GM18508 (cell line): ENCODE measurements at regions not wholly inside any gene's neighbourhood (a gene's known extent, or its start where the extent isn't known, plus 50 kb on each side); places are given as distances from the start of the nearest gene placed in this dataset.

ENCODE experiments used
- ATAC-seq: cut with Tn5 transposase; IDR thresholded peaks from one replicate; pipeline ENCODE4 v1.9.1; 2021; ENCODE audit warnings: moderate number of reproducible peaks; ENCODE audit not compliant: insufficient read depth, unreplicated experiment

DNA sequence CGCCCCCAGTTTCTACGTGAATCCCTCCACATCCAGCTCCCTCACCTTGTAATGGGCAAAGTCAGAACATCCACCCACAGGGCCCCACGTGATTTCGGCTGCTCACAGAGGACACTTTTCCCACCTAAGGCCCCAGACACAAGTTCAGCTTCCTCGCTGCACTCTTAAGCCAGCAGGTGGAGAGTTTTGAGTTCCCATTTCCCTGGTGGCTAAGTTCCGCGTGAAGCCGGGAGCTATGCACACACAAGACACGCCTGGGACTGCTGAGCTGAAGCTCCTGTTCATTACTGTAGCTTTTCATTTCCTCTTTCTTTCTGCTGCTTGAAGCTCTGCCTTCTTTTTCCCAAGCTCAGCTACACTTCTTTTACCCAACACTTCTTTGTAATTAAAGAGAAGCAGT, 273.8 kb downstream of the NPIPA8 start:
- ATAC-seq: no peak

DNA sequence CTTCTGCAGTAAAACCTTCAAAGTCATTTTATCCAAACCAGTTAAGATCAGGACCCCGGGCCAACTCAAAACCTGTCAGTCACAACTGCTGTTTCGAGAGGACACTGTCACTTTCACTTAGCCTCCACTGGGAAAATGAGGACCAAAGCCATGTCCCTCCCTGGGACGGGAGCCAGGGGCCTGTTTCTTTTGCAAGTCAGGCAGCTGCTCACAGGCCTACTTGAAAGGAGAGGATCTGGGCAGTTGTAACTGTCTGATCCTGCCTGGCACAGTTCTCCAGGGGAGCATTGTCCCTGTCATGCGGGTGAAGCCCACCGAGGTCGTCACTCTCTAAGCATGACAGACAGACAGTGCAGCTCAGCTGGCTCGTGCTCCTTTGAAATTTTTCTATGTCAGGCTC, 276.2 kb downstream of the NPIPA8 start:
- no peak for ATAC-seq

DNA sequence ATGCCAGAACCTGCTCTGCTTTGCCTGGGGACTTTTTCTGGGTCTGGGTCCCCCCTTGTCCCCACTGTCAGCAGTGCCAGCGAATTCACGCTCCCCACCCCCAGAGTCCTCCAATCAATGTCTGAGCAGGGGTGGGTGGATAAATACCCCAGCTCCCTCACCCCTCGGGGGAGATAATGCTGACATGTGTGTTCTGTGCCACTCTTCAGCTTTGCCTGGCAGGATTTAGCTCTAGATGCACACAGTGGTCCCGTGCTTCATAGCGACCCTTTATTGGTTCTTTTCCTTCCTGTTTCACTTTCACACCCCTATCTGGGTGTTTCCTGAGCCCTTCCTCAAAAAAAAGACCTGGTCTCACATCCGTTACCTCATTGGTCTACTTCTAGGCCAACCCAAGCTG, 277.0 kb downstream of the NPIPA8 start:
- no peak for ATAC-seq

DNA sequence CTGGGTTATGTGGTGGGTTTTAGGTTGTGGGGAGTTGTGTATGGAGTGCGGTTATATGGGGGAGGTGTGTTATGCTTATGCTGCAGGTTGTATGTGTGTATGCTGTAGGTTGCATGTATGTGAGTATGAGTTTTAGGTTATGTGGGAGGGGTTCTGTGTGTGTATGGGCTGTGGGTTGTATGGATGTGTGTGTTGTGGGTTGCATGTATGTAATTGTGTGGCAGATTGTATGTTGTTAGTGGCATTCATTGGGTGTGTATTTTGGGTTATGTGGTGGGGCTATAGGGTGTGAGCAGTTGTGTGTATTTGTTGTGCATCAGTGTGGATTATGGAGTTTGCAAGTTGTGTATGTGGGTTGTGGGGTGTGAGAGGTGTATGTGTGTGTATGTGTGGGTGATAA, 277.4 kb downstream of the NPIPA8 start:
- ATAC-seq: no peak

DNA sequence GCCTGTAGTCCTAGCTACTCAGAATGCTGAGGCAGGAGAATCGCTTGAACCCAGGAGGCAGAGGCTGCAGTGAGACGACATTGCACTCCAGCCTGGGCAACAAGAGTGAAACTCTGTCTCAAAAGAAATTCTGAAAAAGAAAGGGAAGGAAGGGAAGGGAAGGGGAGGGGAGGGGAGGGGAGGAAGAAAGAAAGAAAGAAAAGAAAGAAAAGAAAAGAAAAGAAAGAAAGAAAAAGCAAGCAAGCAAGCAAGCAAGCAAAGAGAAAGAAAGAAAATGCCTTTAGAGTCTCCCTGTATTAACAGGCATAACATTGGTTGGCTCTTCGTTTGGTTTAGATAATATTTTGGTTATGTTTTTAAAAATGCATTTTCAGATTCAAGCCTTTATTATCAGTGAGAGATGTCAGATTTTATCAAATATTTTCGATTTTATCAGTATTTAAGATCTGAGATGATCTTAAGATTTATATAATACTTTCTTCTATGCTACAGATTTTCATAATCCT, 281.1 kb downstream of the NPIPA8 start:
- ATAC-seq: no peak

DNA sequence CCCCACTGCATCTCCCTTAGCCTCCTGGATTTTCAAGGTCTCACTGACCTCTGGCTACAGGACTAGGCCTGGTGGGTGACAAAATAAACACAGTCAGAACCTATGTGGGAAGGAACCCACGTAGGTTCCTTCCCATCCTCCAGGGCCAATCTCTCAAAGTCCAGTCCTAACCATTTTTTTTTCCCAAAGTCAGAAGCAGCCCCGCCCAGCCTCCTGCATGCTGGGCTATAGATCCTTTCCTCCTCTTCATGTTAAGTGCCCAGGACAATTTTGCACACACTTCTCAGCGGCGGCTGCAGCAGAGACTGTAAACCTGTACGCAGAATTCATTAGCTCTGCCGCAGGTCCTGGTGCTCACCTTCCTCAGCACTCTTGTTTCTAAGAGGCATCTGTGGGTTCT, 285.8 kb downstream of the NPIPA8 start:
- ATAC-seq: no peak

DNA sequence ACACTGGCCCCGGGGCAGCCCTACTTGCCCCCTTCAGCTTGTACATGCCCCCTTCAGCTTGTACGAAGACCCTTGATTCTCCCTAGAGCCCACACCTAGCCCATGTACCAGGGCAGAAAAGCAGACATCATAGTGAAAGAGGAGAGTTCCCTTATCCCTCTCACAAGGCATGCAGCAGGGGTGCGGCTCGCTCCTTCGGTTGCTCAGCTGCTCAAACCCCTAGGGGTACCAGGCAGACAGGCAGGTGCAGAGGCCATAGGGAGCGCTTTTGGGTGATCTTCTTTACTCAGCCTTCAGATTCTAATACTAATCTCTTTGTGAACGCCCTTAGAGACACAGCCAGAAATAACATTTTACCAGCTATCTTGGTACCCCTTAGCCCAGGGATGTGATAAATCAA, 286.3 kb downstream of the NPIPA8 start:
- no peak for ATAC-seq

DNA sequence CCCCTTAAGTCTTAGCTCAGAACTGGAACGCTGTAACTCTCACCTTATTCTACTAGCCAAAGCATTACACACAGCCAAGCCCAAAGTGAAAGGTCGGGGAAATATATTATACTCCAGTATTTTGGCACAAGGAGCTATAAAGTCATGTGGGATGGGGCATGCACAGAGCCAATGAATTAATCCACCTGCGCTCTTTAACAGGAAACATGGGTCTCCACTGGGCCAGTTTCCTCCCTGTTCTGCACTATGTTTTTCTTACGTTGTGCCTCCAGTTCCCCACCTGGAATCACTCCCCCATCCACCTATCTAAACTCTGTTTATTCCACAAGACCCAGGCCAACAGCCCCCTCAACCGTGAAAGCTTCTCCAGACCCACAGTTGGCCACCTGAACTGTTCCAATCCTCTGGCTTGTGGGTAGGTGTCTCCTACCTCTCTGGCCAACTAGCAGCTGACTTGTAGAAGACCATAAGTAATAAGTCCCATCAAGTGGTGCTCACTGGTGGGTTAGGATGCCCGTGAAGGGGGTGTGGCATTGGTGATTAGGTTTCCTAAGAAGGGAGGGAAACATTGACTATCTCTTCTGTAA, 286.9 kb downstream of the NPIPA8 start:
- ATAC-seq: no peak

DNA sequence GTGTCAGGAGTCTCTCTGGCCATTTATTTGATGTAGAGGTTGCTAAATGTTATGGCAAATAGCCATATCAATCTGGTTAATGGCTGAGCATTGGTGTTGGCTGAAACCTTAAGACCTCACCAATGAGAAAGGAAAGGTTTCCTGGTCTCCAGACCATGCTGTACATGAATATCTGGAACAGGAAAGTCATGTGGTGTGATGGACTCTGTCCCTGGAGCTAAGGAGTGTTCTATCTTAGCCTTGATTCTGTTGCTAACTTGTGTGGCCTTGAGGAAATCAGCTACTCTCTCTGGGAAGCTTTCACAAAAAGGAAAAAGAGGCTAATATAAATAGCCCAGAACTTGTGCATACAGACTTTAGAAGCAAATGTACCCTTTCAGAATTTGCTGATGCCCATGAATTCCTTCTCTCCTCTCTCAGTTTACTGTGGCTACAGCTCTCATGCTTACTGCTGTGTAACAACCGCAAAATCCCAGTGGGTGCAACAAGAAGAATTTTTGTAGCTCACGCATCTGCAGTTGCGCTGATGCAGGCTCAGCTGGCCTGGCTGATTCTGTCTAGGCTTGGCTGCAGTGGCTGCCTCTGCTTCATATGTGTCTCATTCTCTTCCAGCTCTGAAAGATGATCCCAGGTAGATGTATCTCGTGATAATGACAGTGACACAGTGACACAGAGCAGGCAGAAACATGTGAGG, 287.5 kb downstream of the NPIPA8 start:
- no peak for ATAC-seq

DNA sequence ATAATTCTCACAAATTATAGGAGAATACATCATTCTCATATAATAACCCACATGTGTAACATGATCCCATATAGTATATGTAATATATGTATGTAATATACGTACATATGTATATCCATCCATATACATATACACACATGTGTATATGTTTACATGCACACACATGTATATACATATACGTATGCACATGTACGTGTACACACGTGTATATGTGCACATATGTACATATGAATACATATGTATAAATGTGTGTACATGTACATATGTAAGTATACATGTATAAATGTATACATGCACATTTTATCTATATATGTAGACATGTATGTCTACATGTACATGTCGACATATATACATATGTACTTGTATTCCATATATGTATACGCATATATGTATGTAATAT, 288.8 kb downstream of the NPIPA8 start:
- no peak for ATAC-seq

DNA sequence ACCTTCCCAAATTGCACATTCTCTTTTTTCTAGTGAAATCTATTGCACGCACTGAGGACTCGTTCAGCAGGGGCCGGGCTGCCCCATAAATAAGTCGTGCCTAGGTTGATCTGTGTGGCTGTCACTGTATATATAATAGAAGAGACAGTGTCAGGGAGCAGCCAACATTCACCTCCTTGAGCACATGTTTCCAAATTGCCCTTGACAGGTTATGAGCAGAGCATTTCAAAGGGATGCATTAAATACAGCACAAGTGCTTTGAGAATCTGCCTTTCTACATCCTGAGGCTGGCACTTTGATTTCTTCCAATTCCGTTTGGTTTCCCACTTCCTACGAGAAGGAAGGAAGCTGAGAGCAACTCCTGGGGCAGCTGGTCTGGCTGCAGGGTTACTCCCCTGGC, 291.2 kb downstream of the NPIPA8 start:
- no peak for ATAC-seq

DNA sequence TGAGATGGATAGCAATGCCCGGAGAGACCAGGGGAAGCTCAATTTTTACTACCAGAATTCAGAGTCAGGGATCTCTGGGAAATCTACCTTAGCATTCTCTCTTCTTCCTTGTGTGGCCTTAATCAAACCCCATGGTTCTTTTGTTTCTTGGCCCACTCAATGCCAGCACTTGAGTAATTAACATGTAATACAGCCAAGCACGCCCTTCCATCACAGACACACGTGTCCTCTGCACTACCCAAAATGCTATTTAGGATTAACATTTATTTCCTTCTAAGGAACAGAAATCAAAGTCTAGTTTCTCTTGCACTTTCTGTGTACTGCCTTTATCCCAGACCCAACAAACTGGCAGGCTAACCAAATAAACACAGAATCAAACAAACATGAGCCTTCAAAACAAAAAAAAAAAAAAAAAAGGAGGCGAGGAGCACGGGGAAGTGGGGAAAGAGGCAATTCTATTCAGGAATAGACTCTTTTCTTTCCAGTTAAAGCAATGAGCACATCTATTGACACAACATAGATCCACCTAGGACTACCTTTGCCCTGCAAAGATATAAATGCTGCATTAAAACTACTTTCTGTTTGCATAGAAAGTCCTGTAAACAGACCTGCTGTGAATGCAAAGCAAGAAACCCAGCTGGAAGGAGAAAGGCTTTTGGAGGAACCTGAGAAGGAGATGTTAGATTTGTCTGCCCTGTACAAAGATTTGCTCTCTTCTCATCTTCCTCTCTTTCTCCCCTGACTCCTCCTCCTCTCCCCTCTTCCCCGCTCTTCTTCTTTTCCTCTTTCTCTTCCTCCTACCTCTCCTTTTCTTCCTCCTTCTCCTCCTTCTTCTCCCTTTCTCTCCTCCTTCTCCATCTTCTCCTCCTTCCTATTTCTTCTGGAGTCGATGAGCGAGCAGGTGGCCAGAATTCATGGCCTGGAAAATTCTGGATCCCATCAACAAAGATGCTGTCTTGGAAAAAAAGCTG, 294.4 kb downstream of the NPIPA8 start:
- ATAC-seq: no peak

DNA sequence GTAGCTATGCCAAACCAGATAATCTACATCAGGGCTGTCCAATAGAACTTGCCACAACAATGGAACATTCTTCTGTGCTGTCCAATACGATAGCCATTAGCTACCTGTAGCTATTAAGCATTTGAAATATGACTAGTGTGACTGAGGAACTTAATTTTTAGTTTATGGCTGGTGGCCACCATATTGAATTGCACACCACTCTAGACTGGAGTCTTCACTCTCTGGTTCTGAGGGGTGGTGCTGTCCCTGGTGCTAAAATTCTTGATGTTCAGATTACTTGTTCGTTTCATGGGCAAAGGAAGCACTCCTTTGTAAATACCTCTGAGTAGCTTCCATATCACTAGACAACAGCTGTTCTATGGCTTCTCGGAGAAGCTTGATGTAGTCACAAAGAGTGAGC, 296.6 kb downstream of the NPIPA8 start:
- no peak for ATAC-seq

DNA sequence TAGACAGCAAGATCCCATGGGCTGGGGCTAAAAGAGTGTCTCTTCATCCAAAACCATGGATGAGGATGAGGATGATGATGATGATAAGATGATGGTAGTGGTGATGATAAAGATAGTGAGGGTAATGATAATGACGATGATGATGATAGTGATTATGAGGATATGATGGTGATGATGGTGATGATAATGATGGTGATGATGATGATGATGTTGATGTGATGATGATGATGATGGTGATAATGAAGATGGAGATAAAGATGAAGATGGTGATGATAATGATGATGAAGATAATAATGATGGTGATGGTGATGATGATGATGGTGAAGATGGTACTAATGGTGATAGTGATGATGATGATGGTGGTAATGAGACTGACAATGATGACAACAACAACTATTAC, 299.5 kb downstream of the NPIPA8 start:
- ATAC-seq: no peak

DNA sequence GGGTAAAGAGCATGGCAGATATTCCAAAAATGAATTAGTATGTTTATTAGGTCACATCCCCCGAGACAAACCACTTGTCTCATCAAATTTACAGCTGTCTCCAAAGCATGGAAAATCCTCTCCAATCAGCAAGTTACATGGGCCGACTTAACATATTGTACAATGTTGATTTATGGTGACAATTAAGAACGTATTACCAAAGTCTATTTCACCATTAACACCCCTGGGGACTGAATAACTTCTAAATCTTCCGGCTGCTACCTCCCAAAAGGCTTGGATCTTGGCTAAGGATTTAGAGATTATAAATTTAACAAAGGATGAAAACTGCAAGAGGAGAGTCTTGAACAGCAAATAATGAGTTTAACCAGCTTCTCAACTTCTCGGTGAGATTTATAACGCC, 311.9 kb downstream of the NPIPA8 start:
- ATAC-seq: no peak

DNA sequence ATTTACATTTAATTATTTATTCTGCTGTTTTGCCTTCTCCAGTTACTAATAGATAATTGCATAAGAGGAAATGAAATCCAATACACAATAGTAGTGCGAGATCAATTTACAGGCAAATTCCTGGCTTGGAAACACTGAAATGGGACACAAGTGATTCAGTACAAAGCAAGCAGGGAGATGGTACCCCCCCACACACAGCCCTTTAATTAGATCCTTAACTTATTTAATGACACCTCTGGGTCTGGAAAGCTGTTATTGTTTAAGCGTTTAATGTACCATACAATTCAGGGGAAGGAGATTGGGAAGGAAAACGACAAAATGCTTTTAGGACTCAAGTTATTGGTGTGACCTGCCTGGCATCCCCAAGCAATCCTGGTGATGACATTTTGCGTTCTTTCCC, 318.2 kb downstream of the NPIPA8 start:
- ATAC-seq: no peak

DNA sequence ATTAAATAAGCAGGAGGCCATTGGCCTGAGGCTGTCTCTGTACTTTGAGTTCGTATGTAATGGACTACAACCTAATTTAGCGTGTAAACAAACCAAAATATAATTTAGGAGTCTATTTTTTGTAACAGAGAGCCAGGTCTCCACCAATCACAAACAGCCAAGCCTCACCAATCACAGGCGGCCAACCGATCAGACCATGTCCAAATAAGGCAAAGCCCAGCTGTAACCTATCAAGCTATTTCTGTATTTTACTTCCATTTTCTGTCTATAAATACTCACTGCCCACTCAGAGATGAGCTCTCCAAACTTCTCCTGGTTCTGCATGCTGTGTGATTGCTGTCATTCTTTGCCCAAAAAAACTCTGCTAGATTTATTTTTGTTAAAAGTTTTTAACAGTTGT, 322.7 kb downstream of the NPIPA8 start:
- ATAC-seq: no peak

DNA sequence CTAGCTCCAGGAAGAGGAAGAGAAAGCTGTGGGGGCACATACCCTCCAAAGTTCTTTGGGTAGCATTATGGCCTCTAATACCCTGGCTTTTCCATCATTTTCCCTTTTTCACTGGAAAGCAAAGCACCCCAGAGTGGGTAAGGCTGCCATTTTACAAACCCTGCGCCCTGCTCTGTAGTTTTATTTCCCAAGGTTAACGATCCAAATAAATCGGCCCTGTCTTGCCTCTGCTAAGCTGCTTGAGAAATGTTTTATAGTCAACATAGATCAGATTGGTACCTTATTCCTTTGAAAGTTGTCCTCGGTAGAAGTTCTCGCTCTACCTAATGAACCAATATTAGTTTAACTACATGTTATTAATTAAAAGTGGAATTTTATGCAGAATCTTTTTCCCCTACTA, 328.2 kb downstream of the NPIPA8 start:
- no peak for ATAC-seq

DNA sequence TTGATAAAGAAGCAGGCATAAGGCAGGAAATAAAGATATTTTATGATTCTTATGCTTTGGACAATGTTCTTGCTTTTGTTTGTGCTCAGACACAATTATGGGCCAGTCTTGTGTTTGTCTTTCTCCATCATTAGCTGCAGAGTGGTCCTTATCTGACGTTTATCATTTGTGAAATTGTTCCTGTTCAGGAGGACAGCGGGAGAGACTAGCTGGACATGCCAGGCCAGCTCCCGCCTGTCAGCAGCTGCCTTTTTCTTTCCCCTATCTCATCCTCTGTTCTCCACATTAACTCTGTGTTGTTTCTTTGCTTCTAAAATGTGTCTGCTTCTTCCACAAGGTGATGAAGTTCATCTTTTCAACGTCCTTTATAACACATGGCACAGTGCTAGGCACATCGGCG, 333.5 kb downstream of the NPIPA8 start:
- ATAC-seq: no peak

DNA sequence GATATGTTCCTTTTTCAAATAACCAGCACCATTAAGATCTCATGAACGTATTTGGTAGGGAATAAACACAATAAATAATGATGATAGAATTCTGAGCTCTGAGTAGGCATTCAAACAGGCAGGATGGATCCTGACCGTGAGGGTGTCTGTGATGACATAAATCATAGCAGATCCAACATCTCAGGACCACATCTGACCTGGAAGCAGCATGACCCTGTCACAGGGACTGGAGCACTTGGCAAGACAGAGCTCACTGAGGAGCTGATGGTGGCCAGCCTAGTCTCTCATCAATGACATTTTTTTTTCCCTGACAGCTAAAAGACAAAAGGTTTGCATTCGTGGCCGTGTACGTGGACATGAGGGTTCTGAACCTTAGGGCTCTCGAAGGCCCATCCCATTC, 337.5 kb downstream of the NPIPA8 start:
- ATAC-seq: no peak

DNA sequence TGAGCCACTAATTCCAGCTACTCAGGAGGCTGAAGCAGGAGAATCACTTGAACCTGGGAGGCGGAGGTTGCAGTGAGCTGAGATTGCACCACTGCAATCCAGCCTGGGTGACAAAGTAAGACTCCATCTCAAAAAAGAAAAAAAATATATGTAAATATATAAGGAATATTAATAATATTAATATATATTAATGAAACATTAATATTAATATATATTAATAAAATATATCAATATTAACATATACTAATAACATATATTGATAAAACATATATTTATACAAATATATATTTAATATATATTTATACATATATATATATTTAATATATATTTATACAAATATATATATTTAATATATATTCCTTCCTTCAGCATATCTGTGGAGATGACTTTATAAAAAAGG, 338.0 kb downstream of the NPIPA8 start:
- no peak for ATAC-seq
